ENCODE measurements at regions not wholly inside any gene's neighbourhood (a gene's known extent, or its start where the extent isn't known, plus 50 kb on each side); places are given as distances from the start of the nearest gene placed in this dataset.

DNA sequence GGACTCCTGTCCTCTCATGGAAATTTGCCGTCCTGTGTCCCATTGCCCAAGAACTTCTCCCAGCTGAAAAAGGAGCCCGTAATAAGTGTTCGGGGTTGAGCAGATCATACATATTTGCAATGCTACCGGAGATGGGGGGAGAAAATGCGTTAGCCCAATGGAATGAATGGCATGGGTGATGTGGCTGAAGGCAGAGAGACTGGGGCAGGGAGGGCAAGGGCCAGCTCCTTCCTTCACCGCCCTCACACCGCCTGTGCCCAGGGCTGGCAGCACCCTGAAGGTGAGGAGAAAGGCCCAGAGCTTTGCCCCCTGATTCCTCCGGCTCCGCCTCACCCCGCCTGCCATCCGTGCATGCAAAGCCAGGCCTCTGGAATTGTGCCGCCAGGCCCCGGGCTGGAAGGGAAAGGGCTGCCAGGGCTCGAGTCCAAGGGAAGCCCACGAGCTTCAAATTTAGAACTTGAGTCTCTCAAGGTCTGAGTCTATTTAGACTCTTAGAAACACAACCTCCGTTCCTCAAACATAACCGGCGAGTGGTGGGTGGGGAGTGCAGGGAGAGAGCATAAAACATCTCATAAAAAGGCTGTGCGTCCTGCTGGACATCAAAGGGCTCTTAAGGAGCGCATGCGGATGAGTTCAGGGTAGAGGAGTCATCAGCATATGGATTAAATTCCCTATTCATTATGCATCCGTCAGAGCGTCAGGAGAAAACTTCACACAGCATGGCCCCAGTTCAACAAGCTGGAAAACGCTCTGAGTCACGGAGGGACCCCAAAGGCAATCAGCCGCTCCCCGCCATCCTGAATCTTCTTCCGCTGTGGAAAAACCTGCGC, 121.7 kb upstream of the GLI2 start:
- Histone ChIP-seq H3K27me3 (no peaks in the 10 kb centered on the region), H3K36me3 (no peaks in the 10 kb centered on the region), H3K4me3 (ENCODE audit: low read depth, low read length) (no peak overlapping the region), H3K4me1 (no peaks in the 10 kb centered on the region), H3K9me3 (no peaks in the 10 kb centered on the region)
- no peak for DNase-seq
- no peak for TF ChIP-seq CTCF (IDR thresholded peaks at IDR 0.05; ENCODE audit: low read depth, low read length)

DNA sequence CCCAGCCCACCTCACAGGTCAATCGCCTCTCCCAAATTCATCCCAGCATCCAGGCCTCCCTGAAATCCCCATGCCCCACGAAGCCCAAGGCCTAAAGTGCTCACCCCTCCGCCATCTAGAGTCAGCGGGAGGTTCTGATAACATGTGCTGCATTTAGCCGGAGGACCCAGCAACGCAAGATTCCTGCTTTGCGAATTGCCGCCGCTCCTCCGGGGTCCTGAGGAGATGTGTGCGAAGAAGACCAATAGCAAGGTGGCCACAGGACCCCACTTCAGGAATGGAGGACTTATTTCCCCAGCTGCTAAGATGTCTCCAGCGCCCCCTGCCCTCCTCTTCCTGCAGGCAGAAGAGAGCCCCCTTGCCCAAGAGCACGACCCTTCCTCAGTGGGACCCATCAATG, 120.8 kb upstream of the GLI2 start:
- no peak overlapping the region for H3K4me3 ChIP-seq (ENCODE audit: low read depth, low read length)
- no peaks in the 10 kb centered on the region for H3K9me3 ChIP-seq
- no peaks in the 10 kb centered on the region for H3K27me3 ChIP-seq
- no peaks in the 10 kb centered on the region for H3K4me1 ChIP-seq
- TF ChIP-seq CTCF (IDR thresholded peaks at IDR 0.05; ENCODE audit: low read depth, low read length), result no peak
- no peaks in the 10 kb centered on the region for H3K36me3 ChIP-seq
- no peak for DNase-seq

GRCh38 chr2:120616261-120616660, 119.4 kb upstream of the GLI2 start:
- DNase-seq, result no peak
- H3K4me1 ChIP-seq, result no peaks in the 10 kb centered on the region
- no peaks in the 10 kb centered on the region for H3K27me3 ChIP-seq
- no peak for TF ChIP-seq CTCF (IDR thresholded peaks at IDR 0.05; ENCODE audit: low read depth, low read length)
- no peak overlapping the region for H3K4me3 ChIP-seq (ENCODE audit: low read depth, low read length)
- no peaks in the 10 kb centered on the region for H3K9me3 ChIP-seq
- no peaks in the 10 kb centered on the region for H3K36me3 ChIP-seq

GRCh38 chr2:120617055-120617454, 118.6 kb upstream of the GLI2 start:
- DNase-seq, result no peak
- H3K4me1 ChIP-seq, result no peaks in the 10 kb centered on the region
- H3K27me3 ChIP-seq, result no peaks in the 10 kb centered on the region
- H3K4me3 ChIP-seq (ENCODE audit: low read depth, low read length), result no peak overlapping the region
- H3K36me3 ChIP-seq, result no peaks in the 10 kb centered on the region
- no peak for TF ChIP-seq CTCF (IDR thresholded peaks at IDR 0.05; ENCODE audit: low read depth, low read length)
- no peaks in the 10 kb centered on the region for H3K9me3 ChIP-seq

- no peaks in the 10 kb centered on the region for H3K36me3 ChIP-seq
- H3K9me3 ChIP-seq, result no peaks in the 10 kb centered on the region
- H3K4me1 ChIP-seq, result no peaks in the 10 kb centered on the region
- no peak for TF ChIP-seq CTCF (IDR thresholded peaks at IDR 0.05; ENCODE audit: low read depth, low read length)
- DNase-seq, result no peak
- no peaks in the 10 kb centered on the region for H3K27me3 ChIP-seq
- H3K4me3 ChIP-seq (ENCODE audit: low read depth, low read length), result no peak overlapping the region
Measured at GRCh38 chr2:120618830-120619229, 116.8 kb upstream of the GLI2 start.

DNA sequence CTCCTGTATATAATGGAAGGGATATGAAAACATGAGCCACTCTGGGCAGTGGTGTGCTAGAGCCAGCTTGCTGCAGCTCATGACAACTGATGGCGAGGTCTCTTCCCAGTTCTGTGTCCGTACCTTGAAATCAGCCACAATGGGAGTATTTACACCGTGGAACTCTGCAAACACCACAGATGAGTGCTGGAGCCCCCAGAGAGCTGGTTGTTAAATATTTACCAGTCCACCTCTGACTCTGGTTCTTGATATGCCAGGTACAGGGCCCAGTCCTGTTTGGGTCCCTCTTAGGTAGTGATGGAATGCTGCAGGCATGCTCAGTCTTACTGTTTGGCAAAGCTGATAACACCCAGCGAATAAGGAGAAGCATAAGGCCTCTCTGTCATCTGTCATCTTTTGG, 116.1 kb upstream of the GLI2 start:
- no peak for TF ChIP-seq CTCF (IDR thresholded peaks at IDR 0.05; ENCODE audit: low read depth, low read length)
- H3K9me3 ChIP-seq, result no peaks in the 10 kb centered on the region
- no peak overlapping the region for H3K4me3 ChIP-seq (ENCODE audit: low read depth, low read length)
- H3K36me3 ChIP-seq, result no peaks in the 10 kb centered on the region
- no peaks in the 10 kb centered on the region for H3K4me1 ChIP-seq
- H3K27me3 ChIP-seq, result no peaks in the 10 kb centered on the region
- DNase-seq, result no peak
